Astrocyte (in vitro differentiated cells and primary cell): ENCODE measurements at regions not wholly inside any gene's neighbourhood (a gene's known extent, or its start where the extent isn't known, plus 50 kb on each side); places are given as distances from the start of the nearest gene placed in this dataset.

Source experiments
- DNase-seq: peaks from one replicate; pipeline ENCODE4 v3.0.0-alpha.2; 2010; ENCODE audit warnings: low read depth
- FAIRE-seq: peaks from 2 replicates; lab custom pipeline; 2011; peaks lifted over from hg19 to GRCh38; lab: Jason Lieb, UNC
- H2AFZ ChIP-seq: 2 replicates; pipeline ENCODE4 v1.6.0; 2012; ENCODE audit warnings: low read depth, low read length, inconsistent platforms
- H3K27ac ChIP-seq: 2 replicates; pipeline ENCODE4 v1.5.1; 2011; ENCODE audit warnings: low read depth, low read length, inconsistent platforms
- H3K27me3 ChIP-seq: 2 replicates; pipeline ENCODE4 v1.6.0; 2011; ENCODE audit warnings: low read length, inconsistent platforms; ENCODE audit not compliant: insufficient read depth
- H3K36me3 ChIP-seq: 2 replicates; pipeline ENCODE4 v1.5.1; 2011; ENCODE audit warnings: low read length, inconsistent platforms; ENCODE audit not compliant: insufficient read depth
- H3K4me1 ChIP-seq: 2 replicates; pipeline ENCODE4 v1.5.1; 2011; ENCODE audit warnings: low read length, inconsistent platforms; ENCODE audit not compliant: insufficient read depth
- H3K4me2 ChIP-seq: 2 replicates; pipeline ENCODE4 v1.6.0; 2012; ENCODE audit warnings: low read length, inconsistent platforms
- H3K4me3 ChIP-seq: 2 replicates; pipeline ENCODE4 v1.5.1; 2011; ENCODE audit warnings: low read depth, mild to moderate bottlenecking, low read length, inconsistent platforms; ENCODE audit not compliant: insufficient read depth
- H3K79me2 ChIP-seq: 2 replicates; pipeline ENCODE4 v1.6.0; 2012; ENCODE audit warnings: mild to moderate bottlenecking, low read length, inconsistent platforms; ENCODE audit not compliant: insufficient read depth
- H3K9ac ChIP-seq: 2 replicates; pipeline ENCODE4 v1.6.0; 2012; ENCODE audit warnings: mild to moderate bottlenecking, low read length, inconsistent platforms
- H3K9me3 ChIP-seq: 2 replicates; pipeline ENCODE4 v1.5.1; 2012; ENCODE audit warnings: low read depth, mild to moderate bottlenecking, low read length, inconsistent platforms; ENCODE audit not compliant: insufficient read depth
- H4K20me1 ChIP-seq: 2 replicates; pipeline ENCODE4 v1.6.0; 2012; ENCODE audit warnings: low read length, inconsistent platforms; ENCODE audit not compliant: insufficient read depth
- H3K27ac Mint-ChIP-seq: one replicate; pipeline ENCODE4 v1.8.0; 2021; ENCODE audit warnings: mild to moderate bottlenecking, mixed read lengths; ENCODE audit not compliant: unreplicated experiment
- H3K27me3 Mint-ChIP-seq: one replicate; pipeline ENCODE4 v1.8.0; 2021; ENCODE audit warnings: low read depth, mixed read lengths; ENCODE audit not compliant: unreplicated experiment
- H3K36me3 Mint-ChIP-seq: one replicate; pipeline ENCODE4 v1.8.0; 2021; ENCODE audit warnings: low read depth, mixed read lengths; ENCODE audit not compliant: unreplicated experiment
- H3K4me1 Mint-ChIP-seq: one replicate; pipeline ENCODE4 v1.8.0; 2021; ENCODE audit warnings: low read depth, mixed read lengths; ENCODE audit not compliant: unreplicated experiment
- H3K4me3 Mint-ChIP-seq: one replicate; pipeline ENCODE4 v1.8.0; 2021; ENCODE audit warnings: mild to moderate bottlenecking, moderate library complexity, mixed read lengths; ENCODE audit not compliant: unreplicated experiment
- H3K9me3 Mint-ChIP-seq: one replicate; pipeline ENCODE4 v1.8.0; 2021; ENCODE audit warnings: mild to moderate bottlenecking, mixed read lengths; ENCODE audit not compliant: unreplicated experiment
- CTCF ChIP-seq: IDR thresholded peaks from 2 replicates; pipeline ENCODE4 v1.5.1; 2011; ENCODE audit warnings: low read depth, mild to moderate bottlenecking, inconsistent platforms, low read length, moderate library complexity; ENCODE audit not compliant: insufficient read depth
- EZH2 ChIP-seq: IDR thresholded peaks from 2 replicates; pipeline ENCODE4 v1.6.1; 2012; ENCODE audit warnings: mild to moderate bottlenecking, low read length, inconsistent platforms; ENCODE audit not compliant: insufficient read depth

- H3K4me3 ChIP-seq = no peak overlapping the region
- H3K27me3 Mint-ChIP-seq = peaks cover 22% of the 10 kb centered on the region
- H3K4me2 ChIP-seq = no peak overlapping the region
- no peaks in the 10 kb centered on the region for H3K9me3 Mint-ChIP-seq
- no peak overlapping the region for H3K4me3 Mint-ChIP-seq
- FAIRE-seq = no peak
- H3K27ac ChIP-seq = no peak overlapping the region
- no peaks in the 10 kb centered on the region for H3K36me3 ChIP-seq
- TF ChIP-seq CTCF (no peak), EZH2 (no peak)
- no peaks in the 10 kb centered on the region for H3K27me3 ChIP-seq
- H3K4me1 ChIP-seq = no peaks in the 10 kb centered on the region
- H3K79me2 ChIP-seq = no peaks in the 10 kb centered on the region
- DNase-seq = no peak
- H3K9me3 ChIP-seq = no peaks in the 10 kb centered on the region
- no peak overlapping the region for H3K9ac ChIP-seq
- H3K36me3 Mint-ChIP-seq = no peaks in the 10 kb centered on the region
- H3K27ac Mint-ChIP-seq = no peak overlapping the region
- H2AFZ ChIP-seq = no peak overlapping the region
- H3K4me1 Mint-ChIP-seq = peaks cover 7% of the 10 kb centered on the region
- H4K20me1 ChIP-seq = no peaks in the 10 kb centered on the region
Observed at GRCh38 chr10:123378302-123378701, 224.1 kb downstream of the BUB3 start.

- Mint-ChIP-seq H3K27me3 (peaks cover 19% of the 10 kb centered on the region), H3K36me3 (no peaks in the 10 kb centered on the region), H3K4me1 (peaks cover 7% of the 10 kb centered on the region), H3K9me3 (peaks cover 3% of the 10 kb centered on the region), H3K4me3 (no peak overlapping the region), H3K27ac (no peak overlapping the region)
- Histone ChIP-seq H3K36me3 (no peaks in the 10 kb centered on the region), H3K9ac (no peak overlapping the region), H3K4me1 (no peaks in the 10 kb centered on the region), H3K27me3 (no peaks in the 10 kb centered on the region), H4K20me1 (no peaks in the 10 kb centered on the region), H3K79me2 (no peaks in the 10 kb centered on the region), H3K27ac (no peak overlapping the region), H3K4me3 (no peak overlapping the region), H3K9me3 (no peaks in the 10 kb centered on the region), H2AFZ (no peak overlapping the region), H3K4me2 (no peak overlapping the region)
- TF ChIP-seq CTCF (no peak), EZH2 (no peak)
- DNase-seq (no peak), FAIRE-seq (no peak)
Observed at GRCh38 chr10:123379156-123379555, 225.0 kb downstream of the BUB3 start.

- TF ChIP-seq CTCF = peak; percentile 41
- no peak for TF ChIP-seq EZH2
- Mint-ChIP-seq H3K27ac (no peak overlapping the region), H3K9me3 (peaks cover 6% of the 10 kb centered on the region), H3K4me3 (no peak overlapping the region), H3K36me3 (peaks cover 2% of the 10 kb centered on the region), H3K4me1 (peaks cover 7% of the 10 kb centered on the region), H3K27me3 (peaks cover 18% of the 10 kb centered on the region)
- peak; percentile 10 for DNase-seq
- FAIRE-seq = no peak
- H2AFZ ChIP-seq = no peak overlapping the region
- no peaks in the 10 kb centered on the region for H4K20me1 ChIP-seq
- H3K9ac ChIP-seq = no peak overlapping the region
- no peak overlapping the region for H3K27ac ChIP-seq
- H3K4me2 ChIP-seq = no peak overlapping the region
- H3K9me3 ChIP-seq = no peaks in the 10 kb centered on the region
- no peak overlapping the region for H3K4me3 ChIP-seq
- no peaks in the 10 kb centered on the region for H3K4me1 ChIP-seq
- H3K27me3 ChIP-seq = no peaks in the 10 kb centered on the region
- H3K79me2 ChIP-seq = no peaks in the 10 kb centered on the region
- no peaks in the 10 kb centered on the region for H3K36me3 ChIP-seq
Observed at GRCh38 chr10:123380491-123381085, 226.4 kb downstream of the BUB3 start.
